Nephron progenitor cell (in vitro differentiated cells): ENCODE measurements at regions not wholly inside any gene's neighbourhood (a gene's known extent, or its start where the extent isn't known, plus 50 kb on each side); places are given as distances from the start of the nearest gene placed in this dataset.

ENCODE experiments used
- DNase-seq: peaks from one replicate; pipeline ENCODE4 v3.0.0; 2021
- H3K27ac Mint-ChIP-seq: 2 replicates; pipeline ENCODE4 v1.8.0; 2021; ENCODE audit warnings: mild to moderate bottlenecking, moderate library complexity, mixed read lengths
- H3K27me3 Mint-ChIP-seq: 2 replicates; pipeline ENCODE4 v1.8.0; 2021; ENCODE audit warnings: mild to moderate bottlenecking, low read depth, mixed read lengths; ENCODE audit not compliant: poor library complexity
- H3K36me3 Mint-ChIP-seq: 2 replicates; pipeline ENCODE4 v1.8.0; 2021; ENCODE audit warnings: low read depth, mixed read lengths
- H3K4me1 Mint-ChIP-seq: 2 replicates; pipeline ENCODE4 v1.8.0; 2021; ENCODE audit warnings: mixed read lengths
- H3K4me3 Mint-ChIP-seq: 2 replicates; pipeline ENCODE4 v1.8.0; 2021; ENCODE audit warnings: mild to moderate bottlenecking, moderate library complexity, mixed read lengths
- H3K9me3 Mint-ChIP-seq: 2 replicates; pipeline ENCODE4 v1.8.0; 2021; ENCODE audit warnings: mild to moderate bottlenecking, moderate library complexity, mixed read lengths
- CTCF ChIP-seq: fragments of 200-600 bp; sonication (generic); IDR thresholded peaks from 2 replicates; pipeline ENCODE4 v1.5.0; 2021; ENCODE audit warnings: antibody characterized with exemption

GRCh38 chr5:3878267-3878666 lies 282.6 kb downstream of the IRX1 start:
- Mint-ChIP-seq H3K27ac (no peak overlapping the region), H3K4me3 (no peak overlapping the region), H3K36me3 (no peaks in the 10 kb centered on the region), H3K4me1 (no peaks in the 10 kb centered on the region), H3K27me3 (peaks cover 5% of the 10 kb centered on the region), H3K9me3 (peaks cover 7% of the 10 kb centered on the region)
- no peak for DNase-seq
- no peak for TF ChIP-seq CTCF

- H3K27ac Mint-ChIP-seq = no peak overlapping the region
- H3K4me1 Mint-ChIP-seq = peaks cover 7% of the 10 kb centered on the region
- peaks cover 8% of the 10 kb centered on the region for H3K27me3 Mint-ChIP-seq
- no peaks in the 10 kb centered on the region for H3K9me3 Mint-ChIP-seq
- H3K4me3 Mint-ChIP-seq = no peak overlapping the region
- TF ChIP-seq CTCF = no peak
- DNase-seq = no peak
- H3K36me3 Mint-ChIP-seq = no peaks in the 10 kb centered on the region
Observed at GRCh38 chr5:3883040-3883439, 287.4 kb downstream of the IRX1 start.

- Mint-ChIP-seq H3K4me1 (peaks cover 17% of the 10 kb centered on the region), H3K9me3 (peaks cover 2% of the 10 kb centered on the region), H3K27me3 (peaks cover 8% of the 10 kb centered on the region), H3K4me3 (no peak overlapping the region), H3K36me3 (no peaks in the 10 kb centered on the region), H3K27ac (peak overlapping the region; percentile 29)
- no peak for TF ChIP-seq CTCF
- no peak for DNase-seq
Observed at GRCh38 chr5:3886524-3887451, 291.2 kb downstream of the IRX1 start.

- no peak overlapping the region for H3K4me3 Mint-ChIP-seq
- no peak for DNase-seq
- no peak for TF ChIP-seq CTCF
Observed at GRCh38 chr5:3888310-3888709, 292.7 kb downstream of the IRX1 start.

DNA sequence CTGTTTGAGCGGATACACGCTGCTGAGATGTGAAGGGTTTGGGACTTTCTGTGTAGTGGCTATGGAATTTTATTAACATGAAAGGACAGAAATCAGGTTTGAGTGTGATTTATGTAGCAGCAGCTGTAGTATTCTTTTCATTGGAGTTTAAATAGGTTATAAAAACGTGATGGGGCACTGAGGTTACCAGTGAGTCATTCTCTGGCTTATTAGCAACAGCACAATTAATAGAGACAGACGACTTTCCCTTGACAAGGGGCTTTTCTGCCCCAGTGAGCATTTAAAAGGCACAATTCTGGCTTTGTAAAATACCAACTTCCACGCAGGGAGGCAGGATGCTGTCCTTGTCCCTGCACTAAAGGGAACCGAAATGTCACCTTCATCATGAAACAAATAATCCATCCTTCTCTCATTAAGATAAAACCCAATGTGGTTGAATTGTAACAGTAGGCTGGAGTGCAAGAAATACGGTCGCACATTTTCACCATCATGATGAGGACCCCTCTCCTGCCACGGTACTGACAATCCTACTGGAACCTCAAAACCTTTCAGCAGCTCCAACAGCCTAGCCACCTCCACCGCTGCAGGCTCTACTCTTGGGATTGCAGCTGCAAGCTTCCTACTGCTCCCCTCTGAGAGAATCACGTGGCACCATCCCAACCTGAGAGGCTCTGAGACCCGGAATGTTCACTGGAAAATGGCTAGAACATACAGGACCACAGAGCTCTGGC lies 293.9 kb downstream of the IRX1 start:
- no peak for DNase-seq
- Mint-ChIP-seq H3K27ac (no peak overlapping the region), H3K4me3 (no peak overlapping the region), H3K4me1 (peaks cover 17% of the 10 kb centered on the region), H3K27me3 (peaks cover 8% of the 10 kb centered on the region), H3K9me3 (peaks cover 5% of the 10 kb centered on the region), H3K36me3 (no peaks in the 10 kb centered on the region)
- TF ChIP-seq CTCF = no peak

More at GRCh38 chr5:3888310-3888709, 292.7 kb downstream of the IRX1 start:
- peaks cover 5% of the 10 kb centered on the region for H3K9me3 Mint-ChIP-seq
- no peak overlapping the region for H3K27ac Mint-ChIP-seq
- H3K36me3 Mint-ChIP-seq = no peaks in the 10 kb centered on the region
- H3K4me1 Mint-ChIP-seq = peaks cover 17% of the 10 kb centered on the region
- peaks cover 3% of the 10 kb centered on the region for H3K27me3 Mint-ChIP-seq
